Endothelial cell (in vitro differentiated cells): ENCODE measurements at regions not wholly inside any gene's neighbourhood (a gene's known extent, or its start where the extent isn't known, plus 50 kb on each side); places are given as distances from the start of the nearest gene placed in this dataset.

Experiments used
- DNase-seq: peaks from one replicate; pipeline ENCODE4 v3.0.0; 2021; ENCODE audit warnings: low spot score
- H3K27ac Mint-ChIP-seq: one replicate; pipeline ENCODE4 v1.8.0; 2021; ENCODE audit warnings: mixed read lengths, inconsistent platforms; ENCODE audit not compliant: unreplicated experiment
- H3K27me3 Mint-ChIP-seq: one replicate; pipeline ENCODE4 v1.8.0; 2021; ENCODE audit warnings: mild to moderate bottlenecking, moderate library complexity, mixed read lengths, inconsistent platforms; ENCODE audit not compliant: unreplicated experiment
- H3K36me3 Mint-ChIP-seq: one replicate; pipeline ENCODE4 v1.8.0; 2021; ENCODE audit warnings: mild to moderate bottlenecking, low read depth, mixed read lengths, inconsistent platforms; ENCODE audit not compliant: unreplicated experiment
- H3K4me1 Mint-ChIP-seq: one replicate; pipeline ENCODE4 v1.8.0; 2021; ENCODE audit warnings: mild to moderate bottlenecking, mixed read lengths, inconsistent platforms; ENCODE audit not compliant: unreplicated experiment
- H3K4me3 Mint-ChIP-seq: one replicate; pipeline ENCODE4 v1.8.0; 2021; ENCODE audit warnings: mild to moderate bottlenecking, mixed read lengths, inconsistent platforms; ENCODE audit not compliant: unreplicated experiment
- H3K9me3 Mint-ChIP-seq: one replicate; pipeline ENCODE4 v1.8.0; 2021; ENCODE audit warnings: mixed read lengths, inconsistent platforms; ENCODE audit not compliant: unreplicated experiment
- TF ChIP-seq, protein P1 (sequence below): fragments of 200-600 bp; sonication (generic); IDR thresholded peaks from one replicate; pipeline ENCODE4 v1.5.0; 2021; ENCODE audit warnings: antibody characterized with exemption; ENCODE audit not compliant: unreplicated experiment

DNA sequence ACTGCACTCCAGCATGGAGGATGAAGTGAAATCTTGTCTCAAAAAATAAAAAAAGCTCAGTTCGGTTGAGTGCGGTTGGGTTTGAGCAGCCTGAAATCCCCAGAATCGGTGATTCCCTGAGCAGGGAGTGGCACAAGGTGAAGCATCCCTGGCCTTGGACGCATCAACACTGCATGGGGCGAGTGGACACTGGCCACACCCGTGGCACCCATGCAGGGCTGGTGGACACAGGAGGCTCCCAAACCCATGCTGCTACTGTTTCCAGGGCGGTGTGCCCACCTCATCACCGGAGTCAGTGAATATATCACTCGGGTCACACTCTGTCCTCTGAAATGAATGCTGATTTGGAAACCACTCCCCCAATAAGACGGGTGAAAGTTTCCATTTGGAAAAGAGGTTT is 53.4 kb upstream of the ACTRT2 start:
- H3K27me3 Mint-ChIP-seq: peaks cover 2% of the 10 kb centered on the region
- no peak overlapping the region for H3K27ac Mint-ChIP-seq
- no peaks in the 10 kb centered on the region for H3K9me3 Mint-ChIP-seq
- no peaks in the 10 kb centered on the region for H3K36me3 Mint-ChIP-seq
- no peak for DNase-seq
- no peaks in the 10 kb centered on the region for H3K4me1 Mint-ChIP-seq
- no peak overlapping the region for H3K4me3 Mint-ChIP-seq
- TF ChIP-seq, protein P1, sequence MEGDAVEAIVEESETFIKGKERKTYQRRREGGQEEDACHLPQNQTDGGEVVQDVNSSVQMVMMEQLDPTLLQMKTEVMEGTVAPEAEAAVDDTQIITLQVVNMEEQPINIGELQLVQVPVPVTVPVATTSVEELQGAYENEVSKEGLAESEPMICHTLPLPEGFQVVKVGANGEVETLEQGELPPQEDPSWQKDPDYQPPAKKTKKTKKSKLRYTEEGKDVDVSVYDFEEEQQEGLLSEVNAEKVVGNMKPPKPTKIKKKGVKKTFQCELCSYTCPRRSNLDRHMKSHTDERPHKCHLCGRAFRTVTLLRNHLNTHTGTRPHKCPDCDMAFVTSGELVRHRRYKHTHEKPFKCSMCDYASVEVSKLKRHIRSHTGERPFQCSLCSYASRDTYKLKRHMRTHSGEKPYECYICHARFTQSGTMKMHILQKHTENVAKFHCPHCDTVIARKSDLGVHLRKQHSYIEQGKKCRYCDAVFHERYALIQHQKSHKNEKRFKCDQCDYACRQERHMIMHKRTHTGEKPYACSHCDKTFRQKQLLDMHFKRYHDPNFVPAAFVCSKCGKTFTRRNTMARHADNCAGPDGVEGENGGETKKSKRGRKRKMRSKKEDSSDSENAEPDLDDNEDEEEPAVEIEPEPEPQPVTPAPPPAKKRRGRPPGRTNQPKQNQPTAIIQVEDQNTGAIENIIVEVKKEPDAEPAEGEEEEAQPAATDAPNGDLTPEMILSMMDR: no peak

GRCh38 chr1:2968471-2968881 is 52.8 kb upstream of the ACTRT2 start:
- Mint-ChIP-seq H3K9me3 (no peaks in the 10 kb centered on the region), H3K27me3 (peaks cover 2% of the 10 kb centered on the region), H3K36me3 (no peaks in the 10 kb centered on the region), H3K4me3 (no peak overlapping the region), H3K4me1 (no peaks in the 10 kb centered on the region), H3K27ac (no peak overlapping the region)
- DNase-seq: no peak
- TF ChIP-seq, protein P1: no peak

DNA sequence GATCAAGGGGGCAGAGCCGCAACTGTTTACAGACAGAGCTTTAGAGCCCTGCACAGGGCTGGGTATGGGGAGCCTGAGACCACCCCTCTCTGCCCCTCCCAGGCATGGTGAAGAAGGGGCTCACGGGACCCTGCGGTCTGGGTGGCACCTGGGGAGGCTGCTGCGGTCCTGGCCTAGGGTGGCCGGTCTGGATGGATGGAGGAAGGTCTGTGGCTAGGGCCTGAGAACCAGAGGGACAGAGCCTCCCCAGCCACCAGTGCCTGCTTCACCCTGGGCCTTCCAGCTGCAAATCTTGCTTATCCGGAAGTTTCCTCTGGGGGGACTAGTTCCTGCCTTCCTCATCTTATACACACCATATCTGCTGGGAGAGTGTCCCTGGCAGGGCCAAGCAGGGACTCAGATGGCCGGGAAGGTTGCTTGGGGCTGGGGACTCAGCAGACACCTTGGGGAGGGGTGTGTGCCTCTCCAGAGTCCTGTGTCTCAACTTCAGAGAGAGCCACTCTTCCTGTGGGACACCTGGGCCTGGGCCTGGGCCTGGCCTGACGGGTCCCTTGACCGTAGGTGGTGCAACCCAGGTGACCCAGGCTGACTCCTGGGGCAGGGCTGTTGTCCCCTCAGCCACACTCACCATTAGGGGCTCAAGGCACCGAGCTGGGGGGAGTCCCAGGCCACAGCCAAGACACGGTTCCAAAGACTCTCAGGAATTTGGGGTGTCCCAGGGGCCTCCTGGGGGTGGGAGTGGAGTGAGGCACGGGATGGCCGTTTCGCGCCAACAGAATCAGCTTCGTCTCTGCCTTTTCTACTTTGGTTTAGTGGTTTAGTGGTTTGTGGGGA is 52.0 kb upstream of the ACTRT2 start:
- peaks cover 2% of the 10 kb centered on the region for H3K27me3 Mint-ChIP-seq
- H3K4me3 Mint-ChIP-seq: no peak overlapping the region
- no peaks in the 10 kb centered on the region for H3K9me3 Mint-ChIP-seq
- TF ChIP-seq, protein P1: no peak
- H3K4me1 Mint-ChIP-seq: no peaks in the 10 kb centered on the region
- no peak for DNase-seq
- H3K27ac Mint-ChIP-seq: no peak overlapping the region
- no peaks in the 10 kb centered on the region for H3K36me3 Mint-ChIP-seq

DNA sequence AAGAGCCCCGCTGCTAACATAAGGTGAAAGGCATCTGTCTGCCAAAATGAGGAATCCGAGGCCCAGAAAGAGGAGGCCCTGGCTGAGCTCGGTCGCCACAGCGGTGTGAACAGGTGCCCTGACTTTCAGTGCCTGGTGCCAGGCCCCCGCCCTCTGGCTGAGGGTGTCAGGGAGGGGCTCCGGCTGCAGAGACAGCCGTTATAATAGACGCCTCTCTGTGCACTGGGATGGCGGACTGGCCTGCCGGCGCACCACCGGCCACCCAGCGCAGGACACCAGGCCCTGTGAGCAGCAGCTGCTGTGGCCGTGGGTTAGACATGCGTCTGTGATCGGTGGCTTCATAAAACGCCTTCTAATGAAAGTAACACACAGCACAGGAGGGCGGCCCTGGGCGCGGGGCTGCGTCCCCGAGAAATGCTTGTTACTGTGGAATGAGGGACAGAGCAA is 51.4 kb upstream of the ACTRT2 start:
- DNase-seq: no peak
- H3K27me3 Mint-ChIP-seq: peaks cover 2% of the 10 kb centered on the region

More for the DNA sequence above, 51.4 kb upstream of the ACTRT2 start:
- Mint-ChIP-seq H3K36me3 (no peaks in the 10 kb centered on the region), H3K4me1 (no peaks in the 10 kb centered on the region), H3K27ac (no peak overlapping the region), H3K4me3 (no peak overlapping the region), H3K9me3 (no peaks in the 10 kb centered on the region)
- TF ChIP-seq, protein P1: no peak
